ENCODE measurements at regions not wholly inside any gene's neighbourhood (a gene's known extent, or its start where the extent isn't known, plus 50 kb on each side); places are given as distances from the start of the nearest gene placed in this dataset.

- ATAC-seq (no peak), DNase-seq (ENCODE audit: low spot score) (no peak)
- intact Hi-C loops (cut with DNase I) = no loop called here
Measured at GRCh38 chr4:35972814-35973213, 271.5 kb downstream of the ARAP2 start.

- ATAC-seq = no peak
- DNase-seq (ENCODE audit: low spot score) = no peak
- intact Hi-C loops (cut with DNase I) = no loop called here
Measured at GRCh38 chr4:35975617-35976355, 268.5 kb downstream of the ARAP2 start.

- DNase-seq (ENCODE audit: low spot score) = no peak
- ATAC-seq = no peak
- intact Hi-C loops (cut with DNase I) = no loop called here
Measured at GRCh38 chr4:35978551-35978950, 265.8 kb downstream of the ARAP2 start.

- intact Hi-C loops (cut with DNase I) = no loop called here
- DNase-seq (ENCODE audit: low spot score) (no peak), ATAC-seq (no peak)
Measured at GRCh38 chr4:35982318-35982717, 262.0 kb downstream of the ARAP2 start.

- intact Hi-C loops (cut with DNase I) = no loop called here
- no peak for DNase-seq (ENCODE audit: low spot score)
Measured at GRCh38 chr4:35986537-35986936, 257.8 kb downstream of the ARAP2 start.

GRCh38 chr4:35993606-35994005 is 250.7 kb downstream of the ARAP2 start:
- intact Hi-C loops (cut with DNase I) = no loop called here
- no peak for DNase-seq (ENCODE audit: low spot score)
- ATAC-seq = no peak

More at GRCh38 chr4:35986537-35986936, 257.8 kb downstream of the ARAP2 start:
- ATAC-seq = no peak

GRCh38 chr4:36000941-36001557 is 243.3 kb downstream of the ARAP2 start:
- intact Hi-C loops (cut with DNase I) = no loop called here
- ATAC-seq (no peak), DNase-seq (ENCODE audit: low spot score) (no peak)

GRCh38 chr4:36003051-36003450 is 241.3 kb downstream of the ARAP2 start:
- ATAC-seq = no peak
- DNase-seq (ENCODE audit: low spot score) = no peak
- intact Hi-C loops (cut with DNase I) = no loop called here

- intact Hi-C loops (cut with DNase I) = no loop called here
Measured at GRCh38 chr4:36004204-36004851, 240.0 kb downstream of the ARAP2 start.

GRCh38 chr4:36006226-36006625 is 238.1 kb downstream of the ARAP2 start:
- no peak for DNase-seq (ENCODE audit: low spot score)
- intact Hi-C loops (cut with DNase I) = no loop called here
- ATAC-seq = no peak

More at GRCh38 chr4:36004204-36004851, 240.0 kb downstream of the ARAP2 start:
- ATAC-seq (no peak), DNase-seq (ENCODE audit: low spot score) (no peak)

GRCh38 chr4:36010397-36010929 is 233.9 kb downstream of the ARAP2 start:
- DNase-seq (ENCODE audit: low spot score) (no peak), ATAC-seq (no peak)
- intact Hi-C loops (cut with DNase I) = no loop called here

- DNase-seq (ENCODE audit: low spot score) = no peak
- intact Hi-C loops (cut with DNase I) = no loop called here
- no peak for ATAC-seq
Measured at GRCh38 chr4:36011381-36011780, 232.9 kb downstream of the ARAP2 start.

GRCh38 chr4:36012503-36012902 is 231.8 kb downstream of the ARAP2 start:
- intact Hi-C loops (cut with DNase I) = no loop called here
- ATAC-seq (no peak), DNase-seq (ENCODE audit: low spot score) (no peak)

GRCh38 chr4:36013206-36013605 is 231.1 kb downstream of the ARAP2 start:
- intact Hi-C loops (cut with DNase I) = no loop called here
- DNase-seq (ENCODE audit: low spot score) (no peak), ATAC-seq (no peak)

Data from sciatic nerve (tissue), 2 donors.